ENCODE measurements at regions not wholly inside any gene's neighbourhood (a gene's known extent, or its start where the extent isn't known, plus 50 kb on each side); places are given as distances from the start of the nearest gene placed in this dataset.

DNA sequence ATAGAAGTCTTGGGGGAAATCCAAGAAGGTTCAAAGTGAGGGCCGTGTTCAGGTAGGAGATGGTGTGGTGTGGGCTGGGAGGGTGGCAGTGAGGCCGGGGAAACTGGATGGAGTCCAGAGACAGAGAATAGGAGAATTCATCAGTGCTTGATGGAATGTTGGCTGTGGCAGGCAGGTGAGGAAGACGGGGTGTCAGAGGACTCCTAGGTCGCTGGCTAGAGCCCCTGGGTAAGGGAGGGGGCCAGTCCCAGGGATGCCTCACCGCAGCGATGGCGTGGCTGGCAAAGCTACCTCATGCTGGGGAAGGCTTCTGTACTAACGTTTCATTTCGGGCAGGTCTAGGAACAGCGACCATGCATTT lies 373.0 kb downstream of the RPS24 start:
- Histone ChIP-seq H3K9me3 (ENCODE audit: control insufficient read depth, insufficient read depth, low read length) (no peaks in the 10 kb centered on the region), H3K36me3 (ENCODE audit: control insufficient read depth, insufficient read depth, low read length) (no peaks in the 10 kb centered on the region), H3K4me1 (ENCODE audit: control insufficient read depth, insufficient read depth, low read length) (peaks cover 6% of the 10 kb centered on the region), H3K4me3 (ENCODE audit: low read length) (peak overlapping the region; percentile 24; the same call in 1 of the 2 replicates), H3K27me3 (ENCODE audit: control insufficient read depth, insufficient read depth, low read length) (no peaks in the 10 kb centered on the region), H3K27ac (ENCODE audit: low read length) (no peak overlapping the region)
- WGBS (ENCODE audit: insufficient coverage, insufficient read length): no CpG with 5 or more reads among the region's 10 CpGs
- no peak for DNase-seq (ENCODE audit: low read depth, low spot score)

- Histone ChIP-seq H3K36me3 (ENCODE audit: control insufficient read depth, insufficient read depth, low read length) (no peaks in the 10 kb centered on the region), H3K9me3 (ENCODE audit: control insufficient read depth, insufficient read depth, low read length) (no peaks in the 10 kb centered on the region), H3K27me3 (ENCODE audit: control insufficient read depth, insufficient read depth, low read length) (no peaks in the 10 kb centered on the region), H3K4me1 (ENCODE audit: control insufficient read depth, insufficient read depth, low read length) (peaks cover 3% of the 10 kb centered on the region), H3K4me3 (ENCODE audit: low read length) (peak overlapping the region; percentile 67; the same call in 1 of the 2 replicates), H3K27ac (ENCODE audit: low read length) (no peak overlapping the region)
- WGBS (ENCODE audit: insufficient coverage, insufficient read length): no CpG with 5 or more reads among the region's 20 CpGs
- DNase-seq (ENCODE audit: low read depth, low spot score): peak; percentile 97
Measured at GRCh38 chr10:78407009-78407711, 373.5 kb downstream of the RPS24 start.

DNA sequence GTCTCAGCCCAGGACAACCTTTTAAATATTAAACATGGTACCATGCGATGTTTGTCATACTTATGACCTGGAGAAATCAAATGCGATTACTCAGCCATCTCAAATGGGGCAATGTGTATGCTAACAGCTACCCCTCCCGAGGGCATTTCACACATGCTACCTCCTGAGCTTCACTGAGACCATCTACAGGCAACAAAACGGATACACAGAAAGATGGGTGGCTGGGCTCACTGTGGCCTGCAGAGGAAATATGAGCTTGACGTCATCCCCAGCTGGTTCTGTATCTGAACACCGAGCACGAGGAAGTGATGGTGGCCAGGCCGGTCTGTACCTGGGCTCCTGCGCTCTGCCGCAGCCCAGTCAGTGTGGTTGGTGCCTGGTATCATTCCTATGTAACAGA lies 374.3 kb downstream of the RPS24 start:
- DNase-seq (ENCODE audit: low read depth, low spot score): no peak
- H3K27ac ChIP-seq (ENCODE audit: low read length): no peak overlapping the region
- no peaks in the 10 kb centered on the region for H3K9me3 ChIP-seq (ENCODE audit: control insufficient read depth, insufficient read depth, low read length)
- no CpG with 5 or more reads among the region's 10 CpGs for WGBS (ENCODE audit: insufficient coverage, insufficient read length)
- H3K36me3 ChIP-seq (ENCODE audit: control insufficient read depth, insufficient read depth, low read length): no peaks in the 10 kb centered on the region
- no peak overlapping the region for H3K4me3 ChIP-seq (ENCODE audit: low read length)
- H3K27me3 ChIP-seq (ENCODE audit: control insufficient read depth, insufficient read depth, low read length): no peaks in the 10 kb centered on the region
- peaks cover 3% of the 10 kb centered on the region for H3K4me1 ChIP-seq (ENCODE audit: control insufficient read depth, insufficient read depth, low read length)

- Histone ChIP-seq H3K27ac (ENCODE audit: low read length) (no peak overlapping the region), H3K36me3 (ENCODE audit: control insufficient read depth, insufficient read depth, low read length) (no peaks in the 10 kb centered on the region), H3K4me1 (ENCODE audit: control insufficient read depth, insufficient read depth, low read length) (peaks cover 3% of the 10 kb centered on the region), H3K9me3 (ENCODE audit: control insufficient read depth, insufficient read depth, low read length) (no peaks in the 10 kb centered on the region), H3K27me3 (ENCODE audit: control insufficient read depth, insufficient read depth, low read length) (no peaks in the 10 kb centered on the region), H3K4me3 (ENCODE audit: low read length) (no peak overlapping the region)
- WGBS (ENCODE audit: insufficient coverage, insufficient read length): no CpG with 5 or more reads among the region's 12 CpGs
- DNase-seq (ENCODE audit: low read depth, low spot score): no peak
Measured at GRCh38 chr10:78408671-78409472, 375.2 kb downstream of the RPS24 start.

- Histone ChIP-seq H3K27ac (ENCODE audit: low read length) (no peak overlapping the region), H3K27me3 (ENCODE audit: control insufficient read depth, insufficient read depth, low read length) (no peaks in the 10 kb centered on the region), H3K36me3 (ENCODE audit: control insufficient read depth, insufficient read depth, low read length) (no peaks in the 10 kb centered on the region), H3K9me3 (ENCODE audit: control insufficient read depth, insufficient read depth, low read length) (no peaks in the 10 kb centered on the region), H3K4me1 (ENCODE audit: control insufficient read depth, insufficient read depth, low read length) (peaks cover 3% of the 10 kb centered on the region), H3K4me3 (ENCODE audit: low read length) (no peak overlapping the region)
- WGBS (ENCODE audit: insufficient coverage, insufficient read length): no CpG with 5 or more reads among the region's 15 CpGs
- no peak for DNase-seq (ENCODE audit: low read depth, low spot score)
Measured at GRCh38 chr10:78410046-78410965, 376.6 kb downstream of the RPS24 start.

DNA sequence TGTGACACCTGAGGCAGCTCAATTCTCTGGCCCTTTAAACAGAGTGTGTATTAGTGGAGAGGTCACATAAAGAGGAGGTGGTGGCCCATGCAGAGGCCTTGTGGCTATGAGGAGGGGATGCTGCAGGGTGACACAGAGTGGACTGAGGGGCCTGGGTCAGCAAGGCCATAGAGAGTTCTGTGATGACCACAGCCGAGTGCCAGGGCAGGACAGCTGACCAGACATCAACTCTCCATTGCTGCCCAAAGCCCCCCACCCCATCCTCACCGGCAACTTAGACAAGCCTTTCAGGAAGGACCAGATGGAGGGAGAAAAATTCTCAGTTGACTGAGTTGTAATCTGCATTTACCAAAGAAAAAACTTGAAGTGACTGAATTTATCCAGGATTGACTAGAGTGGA lies 378.1 kb downstream of the RPS24 start:
- DNase-seq (ENCODE audit: low read depth, low spot score): no peak
- no peaks in the 10 kb centered on the region for H3K9me3 ChIP-seq (ENCODE audit: control insufficient read depth, insufficient read depth, low read length)
- H3K36me3 ChIP-seq (ENCODE audit: control insufficient read depth, insufficient read depth, low read length): no peaks in the 10 kb centered on the region
- no peaks in the 10 kb centered on the region for H3K27me3 ChIP-seq (ENCODE audit: control insufficient read depth, insufficient read depth, low read length)
- no CpG with 5 or more reads among the region's 2 CpGs for WGBS (ENCODE audit: insufficient coverage, insufficient read length)
- H3K27ac ChIP-seq (ENCODE audit: low read length): no peak overlapping the region
- H3K4me1 ChIP-seq (ENCODE audit: control insufficient read depth, insufficient read depth, low read length): peaks cover 3% of the 10 kb centered on the region
- no peak overlapping the region for H3K4me3 ChIP-seq (ENCODE audit: low read length)

DNA sequence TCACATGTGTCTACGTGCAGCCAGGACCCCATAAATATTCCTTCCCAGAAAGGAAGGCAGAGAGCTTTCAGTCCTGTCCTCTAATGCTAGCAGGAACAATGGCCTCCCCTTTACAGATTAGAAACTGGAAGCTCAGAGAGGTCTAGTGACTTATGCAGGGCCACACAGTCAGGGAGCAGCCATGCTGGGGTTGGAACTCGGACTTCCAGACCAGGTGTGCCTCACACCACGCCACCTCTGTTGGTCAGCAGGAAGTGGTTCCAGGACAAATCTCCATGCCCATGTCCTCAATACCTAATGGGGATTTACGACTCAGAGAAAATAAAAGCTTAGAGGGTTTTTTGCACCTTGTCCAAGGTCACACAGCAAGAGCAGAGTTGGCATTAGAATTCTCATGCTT lies 378.9 kb downstream of the RPS24 start:
- no CpG with 5 or more reads among the region's 4 CpGs for WGBS (ENCODE audit: insufficient coverage, insufficient read length)
- Histone ChIP-seq H3K27ac (ENCODE audit: low read length) (no peak overlapping the region), H3K4me3 (ENCODE audit: low read length) (no peak overlapping the region), H3K9me3 (ENCODE audit: control insufficient read depth, insufficient read depth, low read length) (no peaks in the 10 kb centered on the region), H3K4me1 (ENCODE audit: control insufficient read depth, insufficient read depth, low read length) (peaks cover under 1% of the 10 kb centered on the region), H3K27me3 (ENCODE audit: control insufficient read depth, insufficient read depth, low read length) (no peaks in the 10 kb centered on the region), H3K36me3 (ENCODE audit: control insufficient read depth, insufficient read depth, low read length) (no peaks in the 10 kb centered on the region)
- no peak for DNase-seq (ENCODE audit: low read depth, low spot score)

DNA sequence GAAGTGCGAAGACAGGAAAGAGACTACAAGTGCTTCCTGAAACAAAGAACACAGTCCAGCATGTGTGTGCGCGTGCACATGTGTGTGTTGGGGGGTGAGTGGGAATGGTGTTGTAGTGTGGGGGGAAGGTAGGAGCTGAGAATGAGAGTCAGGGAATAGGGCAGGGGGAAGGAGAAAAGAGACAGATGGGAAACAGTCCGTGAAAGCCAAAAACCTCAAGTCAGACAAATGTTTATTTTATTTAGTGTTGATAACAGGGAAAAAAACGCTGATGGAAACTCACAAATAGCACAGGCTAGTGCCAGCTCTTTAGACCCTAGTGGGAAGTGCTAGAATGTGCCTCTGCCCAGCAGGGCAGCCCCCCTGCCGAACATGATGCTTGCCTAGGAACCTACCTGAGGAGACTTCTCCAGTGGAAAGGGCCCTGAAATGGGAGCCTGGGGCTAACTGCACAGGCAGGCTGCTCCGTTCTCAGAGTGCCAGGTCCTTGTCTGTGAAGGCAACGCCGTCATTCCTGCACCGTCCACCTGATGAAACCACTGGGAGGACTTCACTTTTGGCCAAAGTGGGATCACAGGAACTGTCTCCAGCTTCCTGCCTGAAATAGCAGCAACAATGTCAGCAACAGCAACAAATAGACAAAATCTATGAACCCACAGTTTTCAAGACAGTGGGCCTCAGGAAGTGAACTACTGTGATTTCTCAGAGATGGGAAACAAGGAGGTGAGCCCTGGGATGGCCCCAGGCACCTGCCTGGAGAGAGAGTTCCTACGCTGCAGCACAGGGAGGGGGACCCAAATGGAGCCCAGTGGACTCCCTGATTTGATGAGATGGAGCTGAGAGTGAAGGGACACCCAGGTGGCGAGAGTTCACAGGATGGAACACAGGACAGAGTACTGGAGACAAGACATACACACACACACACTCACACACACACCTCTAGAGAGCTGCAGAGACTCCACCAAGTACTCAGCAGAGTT lies 379.7 kb downstream of the RPS24 start:
- H3K4me3 ChIP-seq (ENCODE audit: low read length): no peak overlapping the region
- H3K36me3 ChIP-seq (ENCODE audit: control insufficient read depth, insufficient read depth, low read length): no peaks in the 10 kb centered on the region
- WGBS (ENCODE audit: insufficient coverage, insufficient read length): no CpG with 5 or more reads among the region's 12 CpGs
- no peaks in the 10 kb centered on the region for H3K27me3 ChIP-seq (ENCODE audit: control insufficient read depth, insufficient read depth, low read length)
- H3K9me3 ChIP-seq (ENCODE audit: control insufficient read depth, insufficient read depth, low read length): no peaks in the 10 kb centered on the region
- no peak for DNase-seq (ENCODE audit: low read depth, low spot score)
- H3K4me1 ChIP-seq (ENCODE audit: control insufficient read depth, insufficient read depth, low read length): no peaks in the 10 kb centered on the region
- no peak overlapping the region for H3K27ac ChIP-seq (ENCODE audit: low read length)

- no CpG with 5 or more reads among the region's 4 CpGs for WGBS (ENCODE audit: insufficient coverage, insufficient read length)
Measured at GRCh38 chr10:78414380-78414779, 380.7 kb downstream of the RPS24 start.

More at GRCh38 chr10:78414380-78414779, 380.7 kb downstream of the RPS24 start:
- Histone ChIP-seq H3K4me1 (ENCODE audit: control insufficient read depth, insufficient read depth, low read length) (no peaks in the 10 kb centered on the region), H3K9me3 (ENCODE audit: control insufficient read depth, insufficient read depth, low read length) (no peaks in the 10 kb centered on the region), H3K36me3 (ENCODE audit: control insufficient read depth, insufficient read depth, low read length) (no peaks in the 10 kb centered on the region), H3K4me3 (ENCODE audit: low read length) (no peak overlapping the region), H3K27ac (ENCODE audit: low read length) (no peak overlapping the region), H3K27me3 (ENCODE audit: control insufficient read depth, insufficient read depth, low read length) (no peaks in the 10 kb centered on the region)
- no peak for DNase-seq (ENCODE audit: low read depth, low spot score)
